ENCODE measurements at regions not wholly inside any gene's neighbourhood (a gene's known extent, or its start where the extent isn't known, plus 50 kb on each side); places are given as distances from the start of the nearest gene placed in this dataset.

DNA sequence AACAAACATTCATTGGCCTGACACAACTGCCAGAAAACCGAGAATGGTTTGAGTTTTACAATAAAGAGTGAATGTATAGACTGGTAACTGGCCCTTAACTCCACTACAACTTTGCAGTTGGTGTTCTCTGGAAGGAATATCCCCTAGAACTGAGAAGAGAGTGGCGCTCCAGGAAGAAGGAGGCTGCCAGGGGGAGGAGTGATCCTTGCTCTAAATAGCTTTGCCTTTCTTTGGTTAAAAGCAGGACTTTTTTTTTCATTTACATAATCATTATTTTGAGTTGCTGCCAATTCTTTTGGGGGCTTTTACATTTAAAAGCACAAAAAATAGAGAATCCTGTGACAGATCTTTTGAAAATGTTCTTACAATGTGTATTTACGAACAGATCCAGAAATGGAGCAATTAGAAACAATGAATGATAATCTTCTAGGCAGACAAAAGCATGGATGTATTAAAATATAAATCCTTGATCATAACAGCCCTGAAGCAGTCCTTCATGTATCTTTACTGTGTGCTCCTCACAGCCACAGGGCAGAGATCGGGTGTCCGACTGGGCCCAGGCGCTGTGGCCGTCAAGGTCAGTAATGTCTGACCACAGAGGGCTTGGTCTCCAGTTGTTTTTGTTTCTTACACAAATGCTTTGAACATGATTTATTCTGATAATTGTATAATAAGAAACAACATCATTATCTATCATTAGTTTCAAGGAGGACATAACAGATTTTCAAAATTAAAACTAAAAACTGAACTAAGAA lies 612.2 kb downstream of the HDGFL1 start:
- TF ChIP-seq CEBPB (IDR thresholded peaks at IDR 0.05) (no peak), POLR2A (IDR thresholded peaks at IDR 0.05; ENCODE audit: low read length) (no peak), BHLHE40 (IDR thresholded peaks at IDR 0.05; ENCODE audit: low read depth, low read length) (no peak), ESRRA (IDR thresholded peaks at IDR 0.05; ENCODE audit: borderline replicate concordance, low read length) (no peak), NR3C1 (IDR thresholded peaks at IDR 0.05) (no peak), POLR2AphosphoS2 (conservative IDR thresholded peaks at IDR 0.05; ENCODE audit: low read length) (no peak), USF2 (IDR thresholded peaks at IDR 0.05) (no peak), SREBF2 (IDR thresholded peaks at IDR 0.05) (no peak), EP300 (IDR thresholded peaks at IDR 0.05) (no peak), MAX (IDR thresholded peaks at IDR 0.05) (no peak)
- TF ChIP-seq, protein P1, sequence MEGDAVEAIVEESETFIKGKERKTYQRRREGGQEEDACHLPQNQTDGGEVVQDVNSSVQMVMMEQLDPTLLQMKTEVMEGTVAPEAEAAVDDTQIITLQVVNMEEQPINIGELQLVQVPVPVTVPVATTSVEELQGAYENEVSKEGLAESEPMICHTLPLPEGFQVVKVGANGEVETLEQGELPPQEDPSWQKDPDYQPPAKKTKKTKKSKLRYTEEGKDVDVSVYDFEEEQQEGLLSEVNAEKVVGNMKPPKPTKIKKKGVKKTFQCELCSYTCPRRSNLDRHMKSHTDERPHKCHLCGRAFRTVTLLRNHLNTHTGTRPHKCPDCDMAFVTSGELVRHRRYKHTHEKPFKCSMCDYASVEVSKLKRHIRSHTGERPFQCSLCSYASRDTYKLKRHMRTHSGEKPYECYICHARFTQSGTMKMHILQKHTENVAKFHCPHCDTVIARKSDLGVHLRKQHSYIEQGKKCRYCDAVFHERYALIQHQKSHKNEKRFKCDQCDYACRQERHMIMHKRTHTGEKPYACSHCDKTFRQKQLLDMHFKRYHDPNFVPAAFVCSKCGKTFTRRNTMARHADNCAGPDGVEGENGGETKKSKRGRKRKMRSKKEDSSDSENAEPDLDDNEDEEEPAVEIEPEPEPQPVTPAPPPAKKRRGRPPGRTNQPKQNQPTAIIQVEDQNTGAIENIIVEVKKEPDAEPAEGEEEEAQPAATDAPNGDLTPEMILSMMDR (IDR thresholded peaks at IDR 0.05), result no peak

Data from A549 (cell line).